SJSA1 (cell line): ENCODE measurements at regions not wholly inside any gene's neighbourhood (a gene's known extent, or its start where the extent isn't known, plus 50 kb on each side); places are given as distances from the start of the nearest gene placed in this dataset.
"Not testable (repeated sequence)": the region's sequence is repeated elsewhere in the genome, so short reads cannot be mapped to it uniquely, and the experiment has no call there.

ENCODE experiments used
- DNase-seq, 2 experiments: peaks; one replicate each; pipeline ENCODE4 v3.0.0-alpha.2; 2015 to 2020; ENCODE audit warnings: low spot score in 2 of 2, low read depth in 1 of 2
- H3K27ac ChIP-seq: fragments of 250-450 bp; sonication (Bioruptor Pico); 2 replicates; pipeline ENCODE4 v1.5.1; 2020; ENCODE audit warnings: mild to moderate bottlenecking, moderate library complexity
- H3K27me3 ChIP-seq: fragments of 250-450 bp; sonication (Bioruptor Pico); replicated peaks from 2 replicates; pipeline ENCODE4 v1.5.1; 2020; ENCODE audit warnings: mild to moderate bottlenecking, moderate library complexity
- H3K36me3 ChIP-seq: fragments of 250-450 bp; sonication (Bioruptor Pico); 2 replicates; pipeline ENCODE4 v1.5.1; 2020; ENCODE audit warnings: mild to moderate bottlenecking
- H3K4me1 ChIP-seq: fragments of 250-450 bp; sonication (Bioruptor Pico); replicated peaks from 2 replicates; pipeline ENCODE4 v1.6.1; 2021; ENCODE audit warnings: mild to moderate bottlenecking
- H3K4me3 ChIP-seq: fragments of 250-450 bp; sonication (Bioruptor Pico); 2 replicates; pipeline ENCODE4 v1.5.1; 2020; ENCODE audit warnings: mild to moderate bottlenecking
- H3K9me3 ChIP-seq: fragments of 250-450 bp; sonication (Bioruptor Pico); replicated peaks from 2 replicates; pipeline ENCODE4 v1.5.1; 2020; ENCODE audit warnings: mild to moderate bottlenecking

- Histone ChIP-seq H3K36me3 (no peaks in the 10 kb centered on the region), H3K27me3 (no peaks in the 10 kb centered on the region), H3K27ac (no peak overlapping the region), H3K4me1 (no peaks in the 10 kb centered on the region), H3K4me3 (no peak overlapping the region), H3K9me3 (no peaks in the 10 kb centered on the region)
- DNase-seq = no peak
Measured at GRCh38 chr3:144942093-144942837, 970.6 kb downstream of the DIPK2A start.

DNA sequence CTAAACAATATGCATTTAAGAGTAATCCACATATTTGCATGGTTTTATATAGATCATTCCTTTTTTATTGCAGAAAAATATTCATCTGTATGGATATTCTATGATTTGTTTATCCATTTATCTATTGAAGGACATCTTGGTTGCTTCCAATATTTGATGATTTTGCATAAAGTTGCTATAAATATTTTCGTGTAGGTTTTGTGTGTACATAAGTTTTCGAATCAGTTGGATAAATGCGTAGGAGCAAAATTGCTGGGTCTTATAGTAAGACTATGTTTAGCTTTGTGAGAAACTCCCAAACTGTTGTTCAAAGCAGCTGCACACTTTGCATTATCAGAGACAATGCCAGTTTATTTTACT lies 971.2 kb downstream of the DIPK2A start:
- H3K4me3 ChIP-seq = no peak overlapping the region
- no peaks in the 10 kb centered on the region for H3K36me3 ChIP-seq
- no peaks in the 10 kb centered on the region for H3K9me3 ChIP-seq
- no peaks in the 10 kb centered on the region for H3K4me1 ChIP-seq
- no peak overlapping the region for H3K27ac ChIP-seq
- no peak for DNase-seq
- H3K27me3 ChIP-seq = no peaks in the 10 kb centered on the region

DNA sequence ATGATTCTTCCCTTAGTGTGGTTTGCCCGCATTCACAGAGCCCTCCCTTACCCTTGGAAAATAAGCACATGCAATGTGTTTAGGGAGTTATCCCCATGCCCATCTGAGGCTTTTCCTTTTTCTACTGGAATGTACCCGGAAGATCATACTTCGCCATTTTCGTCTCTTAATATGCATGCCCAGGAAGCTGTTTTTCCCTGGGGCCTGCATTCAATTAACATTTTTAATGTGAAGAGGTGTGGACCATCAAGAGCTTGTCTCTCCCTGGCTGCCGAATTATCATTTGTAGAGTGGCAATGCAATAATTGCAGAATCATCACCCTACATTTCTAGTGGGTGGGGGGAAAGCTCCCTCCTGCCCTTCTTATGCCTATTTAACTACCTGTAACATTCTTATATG lies 976.3 kb downstream of the DIPK2A start:
- Histone ChIP-seq H3K36me3 (no peaks in the 10 kb centered on the region), H3K4me3 (no peak overlapping the region), H3K9me3 (no peaks in the 10 kb centered on the region), H3K27me3 (no peaks in the 10 kb centered on the region), H3K27ac (no peak overlapping the region), H3K4me1 (no peaks in the 10 kb centered on the region)
- DNase-seq = no peak

GRCh38 chr3:144948711-144949110 lies 977.1 kb downstream of the DIPK2A start:
- Histone ChIP-seq H3K4me3 (no peak overlapping the region), H3K9me3 (no peaks in the 10 kb centered on the region), H3K27me3 (no peaks in the 10 kb centered on the region), H3K4me1 (no peaks in the 10 kb centered on the region), H3K36me3 (no peaks in the 10 kb centered on the region), H3K27ac (no peak overlapping the region)
- DNase-seq = no peak

DNA sequence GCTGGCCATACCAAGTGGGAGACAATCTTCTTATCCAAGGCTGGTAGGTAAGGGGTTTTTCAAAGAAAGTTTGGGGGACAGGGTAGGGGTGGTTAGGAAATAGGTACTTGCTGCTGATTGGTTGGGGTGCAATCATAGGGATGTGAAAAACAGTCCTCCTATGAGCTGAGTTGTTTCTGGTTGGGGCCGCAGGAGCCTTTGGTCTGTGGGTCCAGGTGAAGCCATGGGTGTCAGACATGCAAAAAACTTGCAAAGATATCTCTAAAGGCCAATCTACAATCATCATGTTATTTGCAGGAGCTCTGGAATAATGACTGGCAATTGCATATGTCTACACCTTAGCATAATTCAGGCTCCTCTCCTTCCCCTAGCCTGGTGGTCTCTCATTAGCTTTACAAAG lies 982.3 kb downstream of the DIPK2A start:
- Histone ChIP-seq H3K4me3 (no peak overlapping the region), H3K36me3 (no peaks in the 10 kb centered on the region), H3K27me3 (no peaks in the 10 kb centered on the region), H3K9me3 (no peaks in the 10 kb centered on the region), H3K4me1 (no peaks in the 10 kb centered on the region), H3K27ac (no peak overlapping the region)
- no peak for DNase-seq

DNA sequence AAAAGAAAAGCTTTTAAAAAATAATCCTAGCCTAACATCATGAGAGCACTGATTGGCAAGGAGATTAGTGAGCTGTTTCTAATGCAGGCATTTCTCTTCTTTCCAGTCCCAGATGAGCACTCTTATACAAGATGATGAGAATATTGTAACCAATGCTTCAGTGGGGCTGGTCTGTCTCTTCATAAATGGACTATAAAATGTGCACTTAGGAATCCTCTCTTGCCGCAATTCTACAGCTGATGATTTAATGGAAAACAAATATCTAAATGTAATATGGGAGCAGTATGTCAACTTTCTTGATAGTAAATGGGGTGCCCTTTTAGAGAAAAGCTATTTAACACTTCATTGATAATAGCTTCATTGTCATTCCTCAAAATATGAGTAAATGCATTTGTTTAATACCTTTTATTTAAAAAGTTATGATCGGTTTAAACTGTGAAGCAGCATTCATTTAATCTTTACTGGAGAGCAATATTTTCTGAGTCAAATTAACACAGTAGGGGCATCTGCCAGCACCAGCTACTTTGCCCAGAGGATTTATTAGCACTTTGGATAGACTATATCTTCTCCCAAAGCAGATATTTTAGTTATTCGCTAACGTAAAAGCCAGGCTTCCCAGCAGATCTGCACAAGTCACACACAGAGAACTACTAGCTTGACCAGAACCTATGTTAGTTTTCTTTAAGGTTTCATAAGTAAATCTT lies 985.9 kb downstream of the DIPK2A start:
- no peaks in the 10 kb centered on the region; the same call in 1 of the 2 replicates for H3K9me3 ChIP-seq
- no peak for DNase-seq
- no peaks in the 10 kb centered on the region for H3K27me3 ChIP-seq
- no peak overlapping the region for H3K4me3 ChIP-seq
- no peak overlapping the region for H3K27ac ChIP-seq
- H3K4me1 ChIP-seq = no peaks in the 10 kb centered on the region
- no peaks in the 10 kb centered on the region for H3K36me3 ChIP-seq

- Histone ChIP-seq H3K4me1 (no peaks in the 10 kb centered on the region), H3K9me3 (no peaks in the 10 kb centered on the region; the same call in 1 of the 2 replicates), H3K4me3 (no peak overlapping the region), H3K36me3 (no peaks in the 10 kb centered on the region), H3K27ac (no peak overlapping the region), H3K27me3 (no peaks in the 10 kb centered on the region)
- no peak for DNase-seq
Measured at GRCh38 chr3:144963810-144964209, 992.2 kb downstream of the DIPK2A start.

GRCh38 chr3:144966560-144966959 lies 994.9 kb downstream of the DIPK2A start:
- H3K27me3 ChIP-seq = no peaks in the 10 kb centered on the region
- H3K36me3 ChIP-seq = no peaks in the 10 kb centered on the region
- no peaks in the 10 kb centered on the region for H3K4me1 ChIP-seq
- no peak overlapping the region for H3K27ac ChIP-seq
- no peak for DNase-seq
- no peak overlapping the region for H3K4me3 ChIP-seq
- H3K9me3 ChIP-seq = no peaks in the 10 kb centered on the region

DNA sequence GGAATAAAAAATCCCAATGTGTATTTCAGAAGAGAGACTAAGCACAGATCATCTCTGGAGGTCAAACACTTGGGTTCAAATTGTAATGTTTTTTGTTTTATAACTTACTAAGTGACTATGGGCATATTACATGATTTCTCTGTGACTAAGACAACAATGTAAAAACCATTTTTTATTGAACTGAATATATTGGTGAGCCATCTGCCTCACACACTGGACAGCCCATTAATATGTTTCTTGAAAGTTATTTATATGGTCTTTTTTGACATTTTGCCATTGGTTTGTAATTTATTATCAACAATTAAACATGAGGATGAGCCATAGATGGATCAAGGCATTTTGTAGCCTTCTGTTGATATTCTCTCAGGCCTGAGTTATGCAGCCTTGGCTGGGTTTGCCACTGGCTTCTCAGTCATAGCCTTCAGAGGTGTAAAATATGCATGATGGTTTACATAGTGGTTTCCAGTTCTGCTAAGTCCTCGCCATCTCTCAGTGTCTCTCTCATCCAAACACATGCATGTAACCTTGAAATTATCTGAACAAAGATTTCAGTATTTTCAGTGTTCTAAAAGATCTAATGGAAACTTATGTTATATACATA lies 997.2 kb downstream of the DIPK2A start:
- Histone ChIP-seq H3K4me3 (no peak overlapping the region), H3K27me3 (no peaks in the 10 kb centered on the region), H3K27ac (no peak overlapping the region), H3K9me3 (no peaks in the 10 kb centered on the region), H3K4me1 (no peaks in the 10 kb centered on the region), H3K36me3 (no peaks in the 10 kb centered on the region)
- no peak for DNase-seq

- not testable (repeated sequence) for H3K36me3 ChIP-seq, H3K9me3 ChIP-seq, H3K4me3 ChIP-seq, H3K4me1 ChIP-seq, H3K27ac ChIP-seq, H3K27me3 ChIP-seq, DNase-seq
Measured at GRCh38 chr3:144984481-144984880, 1012.9 kb downstream of the DIPK2A start.

GRCh38 chr3:144989807-144990206 lies 1018.2 kb downstream of the DIPK2A start:
- H3K36me3 ChIP-seq = no peaks in the 10 kb centered on the region
- no peaks in the 10 kb centered on the region for H3K4me1 ChIP-seq
- no peak for DNase-seq
- no peak overlapping the region for H3K27ac ChIP-seq
- no peaks in the 10 kb centered on the region for H3K27me3 ChIP-seq
- H3K4me3 ChIP-seq = no peak overlapping the region
- no peaks in the 10 kb centered on the region for H3K9me3 ChIP-seq

DNA sequence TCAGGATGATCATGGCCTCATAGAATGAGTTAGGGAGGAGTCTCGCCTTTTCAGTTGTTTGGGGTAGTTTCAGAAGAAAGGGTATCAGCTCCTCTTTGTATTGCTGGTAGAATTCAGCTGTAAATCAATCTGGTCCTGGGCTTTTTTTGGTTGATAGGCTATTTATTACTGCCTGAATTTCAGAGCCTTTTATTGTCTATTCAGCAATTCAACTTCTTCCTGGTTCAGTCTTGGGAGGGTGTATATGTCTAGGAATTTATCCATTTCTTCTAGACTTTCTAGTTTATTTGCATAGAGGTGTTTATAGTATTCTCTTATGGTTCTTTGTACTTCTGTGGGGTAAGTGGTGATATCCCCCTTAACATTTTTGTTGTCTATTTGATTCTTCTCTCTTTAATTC lies 1024.2 kb downstream of the DIPK2A start:
- Histone ChIP-seq H3K27ac (no peak overlapping the region), H3K36me3 (no peaks in the 10 kb centered on the region), H3K4me3 (no peak overlapping the region), H3K9me3 (no peaks in the 10 kb centered on the region), H3K4me1 (no peaks in the 10 kb centered on the region), H3K27me3 (no peaks in the 10 kb centered on the region)
- no peak for DNase-seq

DNA sequence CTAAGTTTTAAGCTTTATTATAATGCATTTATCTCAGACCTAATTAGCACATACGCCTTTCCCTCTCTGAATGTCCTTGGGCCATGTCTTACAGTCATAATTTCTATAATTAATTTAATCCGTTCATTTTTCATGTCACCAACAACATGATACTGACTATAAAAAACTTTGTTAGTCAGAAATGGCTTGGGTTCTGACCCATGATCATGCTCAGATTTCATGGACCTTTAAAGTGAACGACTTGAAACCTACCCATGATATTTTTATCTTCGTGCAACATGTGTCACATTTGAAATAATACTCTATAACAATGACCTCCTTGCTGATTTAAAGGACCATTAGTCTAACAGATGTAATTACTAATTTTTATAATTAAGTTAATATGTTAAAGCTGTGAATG lies 1033.8 kb downstream of the DIPK2A start:
- H3K9me3 ChIP-seq = no peaks in the 10 kb centered on the region
- no peak overlapping the region for H3K4me3 ChIP-seq
- no peaks in the 10 kb centered on the region for H3K27me3 ChIP-seq
- no peak for DNase-seq
- no peak overlapping the region for H3K27ac ChIP-seq
- no peaks in the 10 kb centered on the region for H3K36me3 ChIP-seq
- no peaks in the 10 kb centered on the region for H3K4me1 ChIP-seq

- H3K36me3 ChIP-seq = no peaks in the 10 kb centered on the region
- H3K4me3 ChIP-seq = no peak overlapping the region
- H3K4me1 ChIP-seq = no peaks in the 10 kb centered on the region
- no peak for DNase-seq
- no peaks in the 10 kb centered on the region for H3K9me3 ChIP-seq
- H3K27ac ChIP-seq = no peak overlapping the region
- no peaks in the 10 kb centered on the region for H3K27me3 ChIP-seq
Measured at GRCh38 chr3:145006271-145006670, 1034.6 kb downstream of the DIPK2A start.
